K562 (cell line): ENCODE measurements at regions not wholly inside any gene's neighbourhood (a gene's known extent, or its start where the extent isn't known, plus 50 kb on each side); places are given as distances from the start of the nearest gene placed in this dataset.

Experiments used
- ATAC-seq: fragments of 200-7000 bp; cut with Tn5 transposase; 3 replicates; pipeline ENCODE4 v1.9.1; 2020; ENCODE audit warnings: moderate library complexity
- BruUV-seq: library from RNA; stranded (reverse); fragments of 400-500 nt; replicated peaks from 2 replicates; lab custom pipeline; 2021; lab: Mats Ljungman, UMichigan
- CTCF ChIA-PET: fragments of 300-600 bp; formaldehyde crosslinking; extraction: SDS; loops from one replicate; lab custom pipeline; 2021; ENCODE audit warnings: low intra/inter-chr PET ratio; lab: Yijun Ruan, JAX
- POLR2A ChIA-PET: fragments of 300-600, 350-650 bp; sonication (Branson Sonifier 250); formaldehyde crosslinking; extraction: SDS; loops from one replicate; lab custom pipeline; 2021; ENCODE audit warnings: antibody characterized with exemption, inconsistent platforms; lab: Yijun Ruan, JAX
- DNase-seq, 4 experiments: peaks; one replicate each; pipeline versions ENCODE4 v3.0.0 to v3.0.0-alpha.2; 2011 to 2018; ENCODE audit warnings: low spot score in 3 of 4, mixed read lengths in 3 of 4; ENCODE audit errors: extremely low read depth in 1 of 4
- FAIRE-seq: peaks from 2 replicates; lab custom pipeline; 2011; peaks lifted over from hg19 to GRCh38; lab: Jason Lieb, UNC
- H2AFZ ChIP-seq: 2 replicates; pipeline ENCODE4 v1.6.0; 2011; ENCODE audit warnings: low read depth, low read length, control low read depth, inconsistent platforms
- H3K27ac ChIP-seq: fragments of 200-600 bp; 3 replicates; pipeline ENCODE4 v1.8.0; 2011; ENCODE audit warnings: low read depth, mild to moderate bottlenecking, control low read depth, inconsistent platforms, low read length, moderate library complexity, mixed read lengths; ENCODE audit errors: extremely low read depth
- H3K27me3 ChIP-seq, 2 experiments: fragments of 300-600 bp in 1 of 2; 2 replicates in 1 of 2; 3 replicates in 1 of 2; pipeline versions ENCODE4 v1.6.0 to v1.8.0; 2011; ENCODE audit warnings: inconsistent platforms in 2 of 2, low read length in 2 of 2, mild to moderate bottlenecking in 1 of 2, mixed read lengths in 1 of 2, moderate library complexity in 1 of 2; ENCODE audit not compliant: control insufficient read depth in 2 of 2, insufficient read depth in 2 of 2
- H3K36me3 ChIP-seq: fragments of 300-600 bp; 3 replicates; pipeline ENCODE4 v1.8.0; 2011; ENCODE audit warnings: mild to moderate bottlenecking, low read length, inconsistent platforms; ENCODE audit not compliant: control insufficient read depth, insufficient read depth
- H3K4me1 ChIP-seq, 2 experiments: fragments of 200-600 bp in 1 of 2; replicated peaks in 1 of 2; 2 replicates in 1 of 2; 3 replicates in 1 of 2; pipeline versions ENCODE4 v1.5.1 to v1.8.0; 2011; ENCODE audit warnings: inconsistent platforms in 2 of 2, low read length in 2 of 2, mild to moderate bottlenecking in 1 of 2, mixed read lengths in 1 of 2, moderate library complexity in 1 of 2; ENCODE audit not compliant: control insufficient read depth in 2 of 2, insufficient read depth in 2 of 2
- H3K4me2 ChIP-seq: 2 replicates; pipeline ENCODE4 v1.6.1; 2011; ENCODE audit warnings: low read length, control low read depth, inconsistent platforms, mixed read lengths; ENCODE audit not compliant: insufficient read depth
- H3K4me3 ChIP-seq: fragments of 200-600 bp; sonication (generic), shearing (Covaris generic); 2 replicates; pipeline ENCODE4 v1.5.1; 2016; ENCODE audit warnings: control low read depth, inconsistent platforms
- H3K79me2 ChIP-seq: fragments of 200-600 bp; 3 replicates; pipeline ENCODE4 v1.8.0; 2011; ENCODE audit warnings: low read length, inconsistent platforms; ENCODE audit not compliant: control insufficient read depth, insufficient read depth
- H3K9ac ChIP-seq, 2 experiments: 2 replicates each; pipeline versions ENCODE4 v1.6.0 to v1.6.1; 2011; ENCODE audit warnings: low read depth in 2 of 2, low read length in 2 of 2, control low read depth in 1 of 2, inconsistent platforms in 1 of 2, mild to moderate bottlenecking in 1 of 2, mixed read lengths in 1 of 2; ENCODE audit not compliant: insufficient read depth in 1 of 2
- H3K9me1 ChIP-seq: one replicate; pipeline ENCODE4 v1.6.0; 2011; ENCODE audit warnings: inconsistent platforms, mild to moderate bottlenecking, low read length, moderate library complexity; ENCODE audit not compliant: control insufficient read depth, insufficient read depth
- H3K9me3 ChIP-seq: replicated peaks from 2 replicates; pipeline ENCODE4 v1.5.1; 2011; ENCODE audit warnings: low read depth, low read length, inconsistent platforms; ENCODE audit not compliant: control insufficient read depth, insufficient read depth
- H4K20me1 ChIP-seq: replicated peaks from 2 replicates; pipeline ENCODE4 v1.6.1; 2011; ENCODE audit warnings: low read length, inconsistent platforms, mixed read lengths; ENCODE audit not compliant: control insufficient read depth, insufficient read depth
- CBX1 ChIP-seq: sonication (generic); IDR thresholded peaks from 2 replicates; pipeline ENCODE4 v1.6.1; 2016; ENCODE audit warnings: antibody characterized with exemption, low read depth, mild to moderate bottlenecking
- FOXP4 ChIP-seq: sonication (generic); formaldehyde crosslinking; IDR thresholded peaks from 2 replicates; pipeline ENCODE4 v1.8.0; 2022; ENCODE audit warnings: mild to moderate bottlenecking, missing genetic modification reagents, borderline replicate concordance
- SRSF1 ChIP-seq: fragments of 200-400 bp; formaldehyde crosslinking; IDR thresholded peaks from 2 replicates; pipeline ENCODE4 v1.6.1; 2017; ENCODE audit warnings: mild to moderate bottlenecking, low read depth, low read length, moderate library complexity
- TEAD1 ChIP-seq, 2 experiments: fragments of 450-650 bp in 1 of 2; sonication (generic) in 1 of 2; formaldehyde crosslinking; IDR thresholded peaks; 2 replicates each; pipeline versions ENCODE4 v1.4.0 to v1.8.0; 2020 to 2022; ENCODE audit warnings: mild to moderate bottlenecking in 2 of 2, missing genetic modification reagents in 1 of 2
- XRCC5 ChIP-seq: fragments of 200-400 bp; formaldehyde crosslinking; IDR thresholded peaks from 2 replicates; pipeline ENCODE4 v1.6.1; 2017; ENCODE audit warnings: low read depth, mild to moderate bottlenecking, low read length
- WGBS: fragments of 100-300 bp; shearing (Covaris generic); methylation state at CpG from one replicate; pipeline ENCODE4 v1.1.6; 2016; ENCODE audit warnings: low coverage, mixed read lengths; ENCODE audit not compliant: insufficient coverage; ENCODE audit errors: missing lambda C conversion rate; 5-methylcytosine and 5-hydroxymethylcytosine counted together
- in situ Hi-C: fragments of 300-500 bp; cut with MboI; formaldehyde crosslinking; loops from 4 replicates; pipeline ENCODE4 v1.15.0; 2018; ENCODE audit warnings: inconsistent platforms, mixed read lengths
- intact Hi-C: fragments of 100-400 bp; cut with micrococcal nuclease; formaldehyde crosslinking; loops from 2 replicates; pipeline ENCODE4 v1.14.2; 2022
- TF ChIP-seq, protein P1 (sequence below), 2 experiments: fragments of 450-650 bp in 1 of 2; sonication (generic) in 1 of 2; formaldehyde crosslinking in 1 of 2; IDR thresholded peaks; 2 replicates each; pipeline versions ENCODE4 v1.7.1 to v1.9.0; 2016 to 2022; ENCODE audit warnings: inconsistent platforms in 1 of 2, mild to moderate bottlenecking in 1 of 2, missing genetic modification reagents in 1 of 2
- TF ChIP-seq, protein P2 (sequence below): fragments of 250-450 bp; sonication (Bioruptor Pico); IDR thresholded peaks from 2 replicates; pipeline ENCODE4 v1.5.0; 2021; ENCODE audit warnings: mild to moderate bottlenecking, moderate library complexity

- intact Hi-C loops: no loop called here
- FAIRE-seq: no peak
- POLR2A ChIA-PET: no interaction called here
- ATAC-seq: no peak
- WGBS: 0% methylated on average over 1 of the region's 1 CpG
- BruUV-seq: no TSS peak
- Histone ChIP-seq H3K9me3 (no peaks in the 10 kb centered on the region), H3K4me2 (no peak overlapping the region), H3K79me2 (no peaks in the 10 kb centered on the region), H3K27me3 (no peaks in the 10 kb centered on the region; a peak in 1 of 5 replicates), H2AFZ (no peak overlapping the region), H3K9me1 (no peaks in the 10 kb centered on the region), H4K20me1 (no peaks in the 10 kb centered on the region; the same call in 1 of the 2 replicates), H3K36me3 (no peaks in the 10 kb centered on the region), H3K9ac (no peak overlapping the region), H3K27ac (no peak overlapping the region), H3K4me3 (no peak overlapping the region), H3K4me1 (peaks cover 0 to 5% of the 10 kb centered on the region in 2 experiments; a peak in 4 of 5 replicates)
- CTCF ChIA-PET: interaction anchor here (0.6 kb wide), 1 partner anchor 81 kb away, joined by 5 read pairs; no protein-coding TSS in a partner anchor
- in situ Hi-C loops: no loop called here
- no peak for DNase-seq
- TF ChIP-seq, protein P1, sequence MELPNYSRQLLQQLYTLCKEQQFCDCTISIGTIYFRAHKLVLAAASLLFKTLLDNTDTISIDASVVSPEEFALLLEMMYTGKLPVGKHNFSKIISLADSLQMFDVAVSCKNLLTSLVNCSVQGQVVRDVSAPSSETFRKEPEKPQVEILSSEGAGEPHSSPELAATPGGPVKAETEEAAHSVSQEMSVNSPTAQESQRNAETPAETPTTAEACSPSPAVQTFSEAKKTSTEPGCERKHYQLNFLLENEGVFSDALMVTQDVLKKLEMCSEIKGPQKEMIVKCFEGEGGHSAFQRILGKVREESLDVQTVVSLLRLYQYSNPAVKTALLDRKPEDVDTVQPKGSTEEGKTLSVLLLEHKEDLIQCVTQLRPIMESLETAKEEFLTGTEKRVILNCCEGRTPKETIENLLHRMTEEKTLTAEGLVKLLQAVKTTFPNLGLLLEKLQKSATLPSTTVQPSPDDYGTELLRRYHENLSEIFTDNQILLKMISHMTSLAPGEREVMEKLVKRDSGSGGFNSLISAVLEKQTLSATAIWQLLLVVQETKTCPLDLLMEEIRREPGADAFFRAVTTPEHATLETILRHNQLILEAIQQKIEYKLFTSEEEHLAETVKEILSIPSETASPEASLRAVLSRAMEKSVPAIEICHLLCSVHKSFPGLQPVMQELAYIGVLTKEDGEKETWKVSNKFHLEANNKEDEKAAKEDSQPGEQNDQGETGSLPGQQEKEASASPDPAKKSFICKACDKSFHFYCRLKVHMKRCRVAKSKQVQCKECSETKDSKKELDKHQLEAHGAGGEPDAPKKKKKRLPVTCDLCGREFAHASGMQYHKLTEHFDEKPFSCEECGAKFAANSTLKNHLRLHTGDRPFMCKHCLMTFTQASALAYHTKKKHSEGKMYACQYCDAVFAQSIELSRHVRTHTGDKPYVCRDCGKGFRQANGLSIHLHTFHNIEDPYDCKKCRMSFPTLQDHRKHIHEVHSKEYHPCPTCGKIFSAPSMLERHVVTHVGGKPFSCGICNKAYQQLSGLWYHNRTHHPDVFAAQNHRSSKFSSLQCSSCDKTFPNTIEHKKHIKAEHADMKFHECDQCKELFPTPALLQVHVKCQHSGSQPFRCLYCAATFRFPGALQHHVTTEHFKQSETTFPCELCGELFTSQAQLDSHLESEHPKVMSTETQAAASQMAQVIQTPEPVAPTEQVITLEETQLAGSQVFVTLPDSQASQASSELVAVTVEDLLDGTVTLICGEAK (IDR thresholded peaks at IDR 0.05): no peak
- TF ChIP-seq, protein P1 (CRISPR knock-in tag; IDR thresholded peaks at IDR 0.05): no peak
- TF ChIP-seq TEAD1 (CRISPR knock-in tag; IDR thresholded peaks at IDR 0.05) (no peak), CBX1 (no peak), XRCC5 (no peak), FOXP4 (CRISPR knock-in tag) (no peak), SRSF1 (no peak)
- TF ChIP-seq, protein P2, sequence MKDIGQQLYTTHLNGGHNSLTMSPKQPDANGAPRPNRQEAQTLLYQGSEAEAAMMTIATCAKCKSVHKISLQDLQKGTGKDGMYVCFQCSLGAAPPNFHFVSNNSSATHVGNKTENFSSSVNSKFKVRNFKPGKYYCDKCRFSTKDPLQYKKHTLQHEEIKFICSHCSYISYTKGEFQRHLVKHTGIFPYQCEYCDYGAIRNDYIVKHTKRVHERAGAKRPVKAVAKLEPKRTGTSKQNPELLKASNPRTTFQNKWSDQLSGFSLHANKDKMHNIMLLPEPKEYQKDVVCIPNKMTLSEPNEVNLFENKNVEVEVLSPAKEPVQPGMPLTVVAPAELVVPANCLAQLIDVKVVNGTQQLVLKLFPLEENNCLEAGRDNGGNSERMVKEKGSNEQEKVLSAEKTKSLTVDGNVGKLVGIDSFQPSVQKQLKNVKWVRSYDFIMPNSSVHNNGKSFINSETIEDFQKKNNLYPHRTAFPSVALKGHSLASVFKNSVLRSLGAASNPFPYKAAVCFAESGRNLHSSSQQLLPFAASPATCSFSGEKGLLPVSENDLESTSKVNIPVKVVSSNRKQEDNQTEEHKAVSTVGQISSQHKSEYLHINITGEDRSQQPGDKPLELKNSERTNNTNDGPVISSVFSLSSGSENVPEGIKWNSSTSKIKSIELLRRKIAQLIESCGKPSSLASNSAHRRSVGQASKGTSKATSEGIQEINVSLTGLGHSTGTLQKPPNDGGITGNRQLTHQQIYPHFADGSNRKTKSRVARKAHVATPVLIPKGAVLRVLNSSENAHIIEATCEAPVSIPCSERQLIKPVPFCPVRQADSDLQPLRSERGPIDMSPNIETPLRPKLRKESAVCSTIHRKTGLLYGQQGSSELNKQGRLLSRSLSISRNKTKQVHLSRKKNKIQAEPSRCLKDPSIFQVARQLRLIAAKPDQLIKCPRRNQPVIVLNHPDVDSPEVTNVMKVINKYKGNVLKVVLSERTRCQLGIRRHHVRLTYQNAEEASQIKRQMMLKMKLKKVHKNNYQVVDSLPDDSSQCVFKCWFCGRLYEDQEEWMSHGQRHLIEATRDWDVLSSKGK: no peak
Observed at GRCh38 chr15:67940324-67940719, 100.5 kb upstream of the RNU6-1 start.
